Spleen (tissue), 7 donors: ENCODE measurements at regions not wholly inside any gene's neighbourhood (a gene's known extent, or its start where the extent isn't known, plus 50 kb on each side); places are given as distances from the start of the nearest gene placed in this dataset.

ENCODE experiments used
- POLR2A ChIP-seq, 3 donors: fragments of 450-650 bp; IDR thresholded peaks; one replicate each; pipeline ENCODE4 v1.5.1; 2017; ENCODE audit warnings: antibody characterized with exemption in 3 of 3, mild to moderate bottlenecking in 1 of 3
- TF ChIP-seq, protein P1 (sequence below), 11 experiments: fragments of 200-600 bp in 7 of 11; fragments of 450-650 bp in 4 of 11; sonication (generic) in 4 of 11; IDR thresholded peaks in 8 of 11; conservative IDR thresholded peaks in 3 of 11; 1 replicate in 7 of 11; 2 replicates in 4 of 11; pipeline versions ENCODE4 v1.4.0 to v1.8.0; 2016 to 2021; ENCODE audit warnings: antibody characterized with exemption in 11 of 11, inconsistent platforms in 4 of 11, mild to moderate bottlenecking in 1 of 11
- donor health status: DM: no; HTN: no; CAD: no; lungs with moderate emphysema.
- donor health status: DM: no; HTN: no; CAD: no.
- donor health status: DM: no; HTN: no; CAD: no.

DNA sequence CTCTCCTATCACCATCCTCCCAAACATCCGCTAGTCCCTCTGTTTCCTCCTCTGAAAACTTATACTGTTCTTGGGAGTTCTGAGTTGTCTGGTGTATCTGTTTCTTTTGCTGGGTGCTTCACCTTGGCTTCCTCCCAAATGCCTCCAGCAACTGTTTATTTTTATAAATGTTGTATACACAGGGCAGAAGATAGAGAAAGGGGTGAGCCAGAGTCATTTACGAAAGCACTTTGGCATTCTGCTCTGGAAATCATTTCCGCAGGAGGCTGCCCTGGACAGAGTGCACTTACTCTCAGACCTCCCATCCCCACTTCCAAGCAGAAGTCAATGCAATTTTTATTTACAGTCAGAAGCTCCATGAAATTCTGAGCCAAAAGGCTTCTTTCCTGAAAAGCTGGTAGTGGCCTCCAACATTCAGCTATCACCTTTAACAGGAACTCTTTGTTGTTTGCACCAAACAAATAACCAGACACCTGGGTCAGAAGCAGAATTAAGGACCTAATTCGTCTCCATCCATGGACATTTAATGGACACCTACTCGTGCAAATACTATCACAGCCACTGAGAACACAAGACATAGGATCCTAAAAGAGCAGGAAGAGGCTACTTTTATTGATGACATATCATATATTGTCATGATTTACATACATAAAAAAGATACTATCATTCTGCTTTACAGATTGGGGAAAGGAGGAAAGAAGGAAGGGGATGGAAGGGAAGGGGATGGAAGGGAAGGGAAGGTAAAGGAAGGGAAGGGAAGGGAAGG, 229.5 kb upstream of the PAPPA start:
- TF ChIP-seq, protein P1, sequence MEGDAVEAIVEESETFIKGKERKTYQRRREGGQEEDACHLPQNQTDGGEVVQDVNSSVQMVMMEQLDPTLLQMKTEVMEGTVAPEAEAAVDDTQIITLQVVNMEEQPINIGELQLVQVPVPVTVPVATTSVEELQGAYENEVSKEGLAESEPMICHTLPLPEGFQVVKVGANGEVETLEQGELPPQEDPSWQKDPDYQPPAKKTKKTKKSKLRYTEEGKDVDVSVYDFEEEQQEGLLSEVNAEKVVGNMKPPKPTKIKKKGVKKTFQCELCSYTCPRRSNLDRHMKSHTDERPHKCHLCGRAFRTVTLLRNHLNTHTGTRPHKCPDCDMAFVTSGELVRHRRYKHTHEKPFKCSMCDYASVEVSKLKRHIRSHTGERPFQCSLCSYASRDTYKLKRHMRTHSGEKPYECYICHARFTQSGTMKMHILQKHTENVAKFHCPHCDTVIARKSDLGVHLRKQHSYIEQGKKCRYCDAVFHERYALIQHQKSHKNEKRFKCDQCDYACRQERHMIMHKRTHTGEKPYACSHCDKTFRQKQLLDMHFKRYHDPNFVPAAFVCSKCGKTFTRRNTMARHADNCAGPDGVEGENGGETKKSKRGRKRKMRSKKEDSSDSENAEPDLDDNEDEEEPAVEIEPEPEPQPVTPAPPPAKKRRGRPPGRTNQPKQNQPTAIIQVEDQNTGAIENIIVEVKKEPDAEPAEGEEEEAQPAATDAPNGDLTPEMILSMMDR (IDR thresholded peaks at IDR 0.05 in 8 of 11, conservative IDR thresholded peaks at IDR 0.05 in 3 of 11), result no peak
- TF ChIP-seq POLR2A (IDR thresholded peaks at IDR 0.05), result no peak
